ENCODE measurements at regions not wholly inside any gene's neighbourhood (a gene's known extent, or its start where the extent isn't known, plus 50 kb on each side); places are given as distances from the start of the nearest gene placed in this dataset.

GRCh38 chr6:22819209-22819608 is 249.8 kb downstream of the HDGFL1 start:
- TF ChIP-seq POLR2A (IDR thresholded peaks at IDR 0.05; ENCODE audit: low read depth) (no peak), CTCF (IDR thresholded peaks at IDR 0.05) (no peak)

Data from esophagus muscularis mucosa (tissue), 3 donors.